HCT116 (cell line): ENCODE measurements at regions not wholly inside any gene's neighbourhood (a gene's known extent, or its start where the extent isn't known, plus 50 kb on each side); places are given as distances from the start of the nearest gene placed in this dataset.

Experiments used
- ATAC-seq: fragments of 200-7000 bp; cut with Tn5 transposase; 2 replicates; pipeline ENCODE4 v1.9.1; 2020; ENCODE audit warnings: mild to moderate bottlenecking, moderate library complexity
- BruUV-seq: library from RNA; stranded (reverse); fragments of 400-500 nt; replicated peaks from 2 replicates; lab custom pipeline; 2021; lab: Mats Ljungman, UMichigan
- CTCF ChIA-PET: fragments of 300-600 bp; sonication (Branson Sonifier 250); formaldehyde crosslinking; loops from one replicate; lab custom pipeline; 2021; ENCODE audit warnings: antibody characterized with exemption; lab: Charles Lee
- POLR2A ChIA-PET: fragments of 300-600, 350-600 bp; sonication (Branson Sonifier 250); formaldehyde crosslinking; loops from one replicate; lab custom pipeline; 2021; ENCODE audit warnings: antibody characterized with exemption; lab: Charles Lee
- RAD21 ChIA-PET, 2 experiments: fragments of 300-600 bp; sonication (Branson Sonifier 250); formaldehyde crosslinking; loops; one replicate each; lab custom pipeline; 2023; ENCODE audit warnings: low total read pairs in 2 of 2; ENCODE audit not compliant: uncharacterized antibody in 2 of 2, unreplicated experiment in 2 of 2, low non-redundant PET in 1 of 2; lab: Charles Lee
- DNase-seq: peaks from one replicate; pipeline ENCODE4 v3.0.0-alpha.2; 2010; ENCODE audit warnings: low read depth, low spot score
- H2AFZ ChIP-seq: fragments of 200-600 bp; shearing (Covaris generic), sonication (generic); 2 replicates; pipeline ENCODE4 v1.6.1; 2017; ENCODE audit warnings: low read depth, mixed run types, mixed read lengths, antibody characterized with exemption, low read length; ENCODE audit not compliant: poor library complexity, severe bottlenecking
- H3K27ac ChIP-seq: 2 replicates; pipeline ENCODE4 v1.5.1; 2012; ENCODE audit warnings: low read depth, low read length
- H3K27me3 ChIP-seq: fragments of 200-600 bp; sonication (generic); 2 replicates; pipeline ENCODE4 v1.6.1; 2016; ENCODE audit warnings: mixed run types, low read length, mixed read lengths; ENCODE audit not compliant: insufficient read depth
- H3K36me3 ChIP-seq, 2 experiments: fragments of 200-500 bp in 1 of 2; fragments of 200-600 bp in 1 of 2; sonication (Bioruptor generic) in 1 of 2; sonication (generic) in 1 of 2; 2 replicates each; pipeline versions ENCODE4 v1.5.1 to v1.6.1; 2014 to 2016; ENCODE audit warnings: low read length in 2 of 2, inconsistent platforms in 1 of 2, mixed read lengths in 1 of 2, mixed run types in 1 of 2; ENCODE audit not compliant: insufficient read depth in 2 of 2, control insufficient read depth in 1 of 2
- H3K4me1 ChIP-seq, 2 experiments: fragments of 200-600 bp in 1 of 2; sonication (generic) in 1 of 2; 2 replicates each; pipeline versions ENCODE4 v1.5.1 to v1.6.1; 2012 to 2017; ENCODE audit warnings: low read length in 2 of 2, inconsistent platforms in 1 of 2, mild to moderate bottlenecking in 1 of 2, mixed read lengths in 1 of 2, mixed run types in 1 of 2, moderate library complexity in 1 of 2; ENCODE audit not compliant: insufficient read depth in 2 of 2, control insufficient read depth in 1 of 2
- H3K4me2 ChIP-seq: fragments of 200-600 bp; sonication (generic); 2 replicates; pipeline ENCODE4 v1.6.1; 2017; ENCODE audit warnings: mixed run types, low read length, mixed read lengths
- H3K4me3 ChIP-seq, 2 experiments: fragments of 200-600 bp in 1 of 2; sonication (generic) in 1 of 2; replicated peaks in 1 of 2; 2 replicates each; pipeline ENCODE4 v1.5.1; 2011 to 2016; ENCODE audit warnings: low read length in 2 of 2, control low read depth in 1 of 2, low read depth in 1 of 2, mild to moderate bottlenecking in 1 of 2, mixed read lengths in 1 of 2, mixed run types in 1 of 2
- H3K79me2 ChIP-seq: fragments of 200-600 bp; sonication (generic); 2 replicates; pipeline ENCODE4 v1.6.1; 2017; ENCODE audit warnings: mild to moderate bottlenecking, mixed run types, low read length, moderate library complexity, mixed read lengths; ENCODE audit not compliant: insufficient read depth
- H3K9ac ChIP-seq: fragments of 200-600 bp; sonication (generic); 2 replicates; pipeline ENCODE4 v1.6.1; 2016; ENCODE audit warnings: low read length, mixed read lengths
- H3K9me2 ChIP-seq: fragments of 200-600 bp; sonication (generic), shearing (Covaris generic); 2 replicates; pipeline ENCODE4 v1.6.1; 2017; ENCODE audit warnings: mixed run types, mild to moderate bottlenecking, moderate library complexity; ENCODE audit not compliant: insufficient read depth
- H3K9me3 ChIP-seq, 2 experiments: fragments of 200-500 bp in 1 of 2; fragments of 200-600 bp in 1 of 2; sonication (Bioruptor generic) in 1 of 2; sonication (generic) in 1 of 2; 2 replicates each; pipeline ENCODE4 v1.6.1; 2014 to 2017; ENCODE audit warnings: low read length in 2 of 2, mixed read lengths in 2 of 2, inconsistent platforms in 1 of 2, low read depth in 1 of 2, mild to moderate bottlenecking in 1 of 2, mixed run types in 1 of 2, moderate library complexity in 1 of 2; ENCODE audit not compliant: control insufficient read depth in 1 of 2, insufficient read depth in 1 of 2
- H4K20me1 ChIP-seq: fragments of 200-600 bp; sonication (generic), shearing (Covaris generic); 2 replicates; pipeline ENCODE4 v1.6.1; 2017; ENCODE audit warnings: mixed run types, mild to moderate bottlenecking, moderate library complexity; ENCODE audit not compliant: insufficient read depth
- CBX3 ChIP-seq: IDR thresholded peaks from 2 replicates; pipeline ENCODE4 v1.6.1; 2012; ENCODE audit warnings: low read depth
- SIN3A ChIP-seq: IDR thresholded peaks from 2 replicates; pipeline ENCODE4 v1.6.1; 2012; ENCODE audit warnings: low read depth
- SRF ChIP-seq: IDR thresholded peaks from 2 replicates; pipeline ENCODE4 v1.6.1; 2012; ENCODE audit warnings: low read depth
- TCF7L2 ChIP-seq: IDR thresholded peaks from 2 replicates; pipeline ENCODE4 v1.7.0; 2011; ENCODE audit warnings: borderline replicate concordance, inconsistent platforms; ENCODE audit not compliant: insufficient read depth, insufficient read length; ENCODE audit errors: extremely low read depth
- YY1 ChIP-seq: IDR thresholded peaks from 2 replicates; pipeline ENCODE4 v1.6.1; 2011; ENCODE audit warnings: low read length, low read depth, moderate library complexity, mild to moderate bottlenecking; ENCODE audit not compliant: insufficient replicate concordance; ENCODE audit errors: extremely low read depth
- ZNF274 ChIP-seq: fragments of 200-500 bp; sonication (Bioruptor generic); IDR thresholded peaks from 2 replicates; pipeline ENCODE4 v1.6.1; 2014; ENCODE audit warnings: mild to moderate bottlenecking, low read depth, low read length, inconsistent platforms
- intact Hi-C: fragments of 100-400 bp; cut with micrococcal nuclease; formaldehyde crosslinking; loops from 2 replicates; pipeline ENCODE4 v1.10.0; 2022
- TF ChIP-seq, protein P1 (sequence below), 3 experiments: fragments of 200-600 bp in 1 of 3; sonication (generic) in 1 of 3; IDR thresholded peaks in 2 of 3; conservative IDR thresholded peaks in 1 of 3; 2 replicates each; pipeline ENCODE4 v1.5.1; 2012 to 2017; ENCODE audit warnings: low read depth in 2 of 3, low read length in 2 of 3, antibody characterized with exemption in 1 of 3, borderline replicate concordance in 1 of 3, control low read depth in 1 of 3, mild to moderate bottlenecking in 1 of 3, mixed read lengths in 1 of 3, mixed run types in 1 of 3, moderate library complexity in 1 of 3; ENCODE audit not compliant: insufficient read depth in 1 of 3
- TF ChIP-seq, protein P2 (sequence below): IDR thresholded peaks from 2 replicates; pipeline ENCODE4 v1.6.1; 2012
- TF ChIP-seq, protein P3 (sequence below): IDR thresholded peaks from 2 replicates; pipeline ENCODE4 v1.6.1; 2011; ENCODE audit warnings: mild to moderate bottlenecking, low read length, moderate library complexity; ENCODE audit not compliant: insufficient replicate concordance; ENCODE audit errors: extremely low read depth
- TF ChIP-seq, protein P4 (sequence below): IDR thresholded peaks from 2 replicates; pipeline ENCODE4 v1.6.1; 2012; ENCODE audit warnings: low read depth

DNA sequence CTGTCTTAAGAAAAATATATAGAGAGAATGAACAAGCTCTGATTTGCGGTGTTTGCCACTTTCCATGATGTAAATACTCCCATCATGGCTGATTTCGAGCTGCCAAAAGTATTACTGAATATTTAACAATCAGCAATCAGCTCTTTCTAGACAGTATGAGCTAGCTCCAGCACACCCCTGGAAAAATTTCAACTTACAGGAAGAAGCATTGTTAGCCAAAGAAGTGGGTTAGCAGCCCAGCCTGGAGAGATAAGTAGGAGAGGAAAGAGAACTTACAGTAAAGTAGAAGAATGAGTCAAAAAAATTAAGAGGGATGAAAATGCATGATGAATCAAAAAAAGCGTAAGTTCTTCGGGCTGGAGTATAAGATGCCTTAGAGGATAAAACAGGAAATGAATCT lies 60.6 kb upstream of the ANK3 start:
- Histone ChIP-seq H3K9me2 (no peaks in the 10 kb centered on the region), H3K9me3 (no peaks in the 10 kb centered on the region), H2AFZ (no peak overlapping the region)
- TF ChIP-seq CBX3, result no peak
- TF ChIP-seq, all 23 proteins: peak for 0
- Histone ChIP-seq H4K20me1 (no peaks in the 10 kb centered on the region), H3K9ac (no peak overlapping the region), H3K36me3 (no peaks in the 10 kb centered on the region), H3K4me1 (no peaks in the 10 kb centered on the region; a peak in 1 of 4 replicates), H3K4me2 (no peak overlapping the region), H3K79me2 (no peaks in the 10 kb centered on the region), H3K4me3 (no peak overlapping the region), H3K27ac (no peak overlapping the region), H3K27me3 (no peaks in the 10 kb centered on the region)
- RAD21 ChIA-PET, result no interaction called here
- CTCF ChIA-PET, result no interaction called here
- no TSS peak for BruUV-seq
- DNase-seq, result no peak
- intact Hi-C loops, result no loop called here
- POLR2A ChIA-PET, result no interaction called here
- ATAC-seq, result no peak

DNA sequence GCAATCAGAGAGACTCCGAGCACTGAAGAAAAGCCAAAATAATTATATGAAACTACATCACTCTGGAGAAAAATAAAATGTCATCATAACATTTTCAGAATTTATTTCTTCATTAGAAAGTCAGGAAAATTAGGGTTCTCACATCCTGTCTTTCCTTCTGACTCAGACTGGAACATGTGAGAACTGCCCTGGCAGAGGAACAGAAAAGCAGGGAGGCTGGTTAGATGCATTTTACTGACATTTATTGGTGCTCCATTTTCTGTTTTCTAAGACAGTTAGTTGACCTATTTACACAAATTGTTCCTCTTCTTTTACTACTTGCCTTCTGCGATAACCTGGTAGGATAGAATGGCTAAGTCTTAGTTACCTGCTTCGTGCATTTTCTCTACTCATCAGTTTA lies 58.6 kb upstream of the ANK3 start:
- no peaks in the 10 kb centered on the region for H3K79me2 ChIP-seq
- no TSS peak for BruUV-seq
- intact Hi-C loops, result loop anchor here (10.0 kb wide), 1 partner anchor 837 kb away; no protein-coding TSS in a partner anchor

More for the DNA sequence above, 58.6 kb upstream of the ANK3 start:
- no peak for ATAC-seq
- H3K36me3 ChIP-seq, result no peaks in the 10 kb centered on the region
- no peak overlapping the region for H2AFZ ChIP-seq
- H3K4me2 ChIP-seq, result no peak overlapping the region
- no peaks in the 10 kb centered on the region for H3K9me3 ChIP-seq
- RAD21 ChIA-PET, result no interaction called here
- POLR2A ChIA-PET, result no interaction called here
- H3K4me3 ChIP-seq, result no peak overlapping the region
- no peaks in the 10 kb centered on the region; a peak in 1 of 4 replicates for H3K4me1 ChIP-seq
- H3K27ac ChIP-seq, result no peak overlapping the region
- H3K9me2 ChIP-seq, result no peaks in the 10 kb centered on the region
- CTCF ChIA-PET, result no interaction called here
- TF ChIP-seq SIN3A (no peak), ZNF274 (no peak), YY1 (no peak), TCF7L2 (no peak), SRF (no peak)
- TF ChIP-seq, protein P1, sequence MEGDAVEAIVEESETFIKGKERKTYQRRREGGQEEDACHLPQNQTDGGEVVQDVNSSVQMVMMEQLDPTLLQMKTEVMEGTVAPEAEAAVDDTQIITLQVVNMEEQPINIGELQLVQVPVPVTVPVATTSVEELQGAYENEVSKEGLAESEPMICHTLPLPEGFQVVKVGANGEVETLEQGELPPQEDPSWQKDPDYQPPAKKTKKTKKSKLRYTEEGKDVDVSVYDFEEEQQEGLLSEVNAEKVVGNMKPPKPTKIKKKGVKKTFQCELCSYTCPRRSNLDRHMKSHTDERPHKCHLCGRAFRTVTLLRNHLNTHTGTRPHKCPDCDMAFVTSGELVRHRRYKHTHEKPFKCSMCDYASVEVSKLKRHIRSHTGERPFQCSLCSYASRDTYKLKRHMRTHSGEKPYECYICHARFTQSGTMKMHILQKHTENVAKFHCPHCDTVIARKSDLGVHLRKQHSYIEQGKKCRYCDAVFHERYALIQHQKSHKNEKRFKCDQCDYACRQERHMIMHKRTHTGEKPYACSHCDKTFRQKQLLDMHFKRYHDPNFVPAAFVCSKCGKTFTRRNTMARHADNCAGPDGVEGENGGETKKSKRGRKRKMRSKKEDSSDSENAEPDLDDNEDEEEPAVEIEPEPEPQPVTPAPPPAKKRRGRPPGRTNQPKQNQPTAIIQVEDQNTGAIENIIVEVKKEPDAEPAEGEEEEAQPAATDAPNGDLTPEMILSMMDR (IDR thresholded peaks at IDR 0.05 in 2 of 3, conservative IDR thresholded peaks at IDR 0.05 in 1 of 3; ENCODE audit: borderline replicate concordance in 1 of 3, insufficient read depth in 1 of 3, low read depth in 2 of 3, low read length in 2 of 3), result no peak
- TF ChIP-seq, protein P2, sequence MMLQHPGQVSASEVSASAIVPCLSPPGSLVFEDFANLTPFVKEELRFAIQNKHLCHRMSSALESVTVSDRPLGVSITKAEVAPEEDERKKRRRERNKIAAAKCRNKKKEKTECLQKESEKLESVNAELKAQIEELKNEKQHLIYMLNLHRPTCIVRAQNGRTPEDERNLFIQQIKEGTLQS, result no peak
- TF ChIP-seq, protein P3, sequence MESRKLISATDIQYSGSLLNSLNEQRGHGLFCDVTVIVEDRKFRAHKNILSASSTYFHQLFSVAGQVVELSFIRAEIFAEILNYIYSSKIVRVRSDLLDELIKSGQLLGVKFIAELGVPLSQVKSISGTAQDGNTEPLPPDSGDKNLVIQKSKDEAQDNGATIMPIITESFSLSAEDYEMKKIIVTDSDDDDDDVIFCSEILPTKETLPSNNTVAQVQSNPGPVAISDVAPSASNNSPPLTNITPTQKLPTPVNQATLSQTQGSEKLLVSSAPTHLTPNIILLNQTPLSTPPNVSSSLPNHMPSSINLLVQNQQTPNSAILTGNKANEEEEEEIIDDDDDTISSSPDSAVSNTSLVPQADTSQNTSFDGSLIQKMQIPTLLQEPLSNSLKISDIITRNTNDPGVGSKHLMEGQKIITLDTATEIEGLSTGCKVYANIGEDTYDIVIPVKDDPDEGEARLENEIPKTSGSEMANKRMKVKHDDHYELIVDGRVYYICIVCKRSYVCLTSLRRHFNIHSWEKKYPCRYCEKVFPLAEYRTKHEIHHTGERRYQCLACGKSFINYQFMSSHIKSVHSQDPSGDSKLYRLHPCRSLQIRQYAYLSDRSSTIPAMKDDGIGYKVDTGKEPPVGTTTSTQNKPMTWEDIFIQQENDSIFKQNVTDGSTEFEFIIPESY, result no peak
- TF ChIP-seq, protein P4, sequence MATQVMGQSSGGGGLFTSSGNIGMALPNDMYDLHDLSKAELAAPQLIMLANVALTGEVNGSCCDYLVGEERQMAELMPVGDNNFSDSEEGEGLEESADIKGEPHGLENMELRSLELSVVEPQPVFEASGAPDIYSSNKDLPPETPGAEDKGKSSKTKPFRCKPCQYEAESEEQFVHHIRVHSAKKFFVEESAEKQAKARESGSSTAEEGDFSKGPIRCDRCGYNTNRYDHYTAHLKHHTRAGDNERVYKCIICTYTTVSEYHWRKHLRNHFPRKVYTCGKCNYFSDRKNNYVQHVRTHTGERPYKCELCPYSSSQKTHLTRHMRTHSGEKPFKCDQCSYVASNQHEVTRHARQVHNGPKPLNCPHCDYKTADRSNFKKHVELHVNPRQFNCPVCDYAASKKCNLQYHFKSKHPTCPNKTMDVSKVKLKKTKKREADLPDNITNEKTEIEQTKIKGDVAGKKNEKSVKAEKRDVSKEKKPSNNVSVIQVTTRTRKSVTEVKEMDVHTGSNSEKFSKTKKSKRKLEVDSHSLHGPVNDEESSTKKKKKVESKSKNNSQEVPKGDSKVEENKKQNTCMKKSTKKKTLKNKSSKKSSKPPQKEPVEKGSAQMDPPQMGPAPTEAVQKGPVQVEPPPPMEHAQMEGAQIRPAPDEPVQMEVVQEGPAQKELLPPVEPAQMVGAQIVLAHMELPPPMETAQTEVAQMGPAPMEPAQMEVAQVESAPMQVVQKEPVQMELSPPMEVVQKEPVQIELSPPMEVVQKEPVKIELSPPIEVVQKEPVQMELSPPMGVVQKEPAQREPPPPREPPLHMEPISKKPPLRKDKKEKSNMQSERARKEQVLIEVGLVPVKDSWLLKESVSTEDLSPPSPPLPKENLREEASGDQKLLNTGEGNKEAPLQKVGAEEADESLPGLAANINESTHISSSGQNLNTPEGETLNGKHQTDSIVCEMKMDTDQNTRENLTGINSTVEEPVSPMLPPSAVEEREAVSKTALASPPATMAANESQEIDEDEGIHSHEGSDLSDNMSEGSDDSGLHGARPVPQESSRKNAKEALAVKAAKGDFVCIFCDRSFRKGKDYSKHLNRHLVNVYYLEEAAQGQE, result no peak
- no peaks in the 10 kb centered on the region for H3K27me3 ChIP-seq
- no peak for DNase-seq
- no peak overlapping the region for H3K9ac ChIP-seq
- no peaks in the 10 kb centered on the region for H4K20me1 ChIP-seq
